ENCODE measurements at regions not wholly inside any gene's neighbourhood (a gene's known extent, or its start where the extent isn't known, plus 50 kb on each side); places are given as distances from the start of the nearest gene placed in this dataset.

DNA sequence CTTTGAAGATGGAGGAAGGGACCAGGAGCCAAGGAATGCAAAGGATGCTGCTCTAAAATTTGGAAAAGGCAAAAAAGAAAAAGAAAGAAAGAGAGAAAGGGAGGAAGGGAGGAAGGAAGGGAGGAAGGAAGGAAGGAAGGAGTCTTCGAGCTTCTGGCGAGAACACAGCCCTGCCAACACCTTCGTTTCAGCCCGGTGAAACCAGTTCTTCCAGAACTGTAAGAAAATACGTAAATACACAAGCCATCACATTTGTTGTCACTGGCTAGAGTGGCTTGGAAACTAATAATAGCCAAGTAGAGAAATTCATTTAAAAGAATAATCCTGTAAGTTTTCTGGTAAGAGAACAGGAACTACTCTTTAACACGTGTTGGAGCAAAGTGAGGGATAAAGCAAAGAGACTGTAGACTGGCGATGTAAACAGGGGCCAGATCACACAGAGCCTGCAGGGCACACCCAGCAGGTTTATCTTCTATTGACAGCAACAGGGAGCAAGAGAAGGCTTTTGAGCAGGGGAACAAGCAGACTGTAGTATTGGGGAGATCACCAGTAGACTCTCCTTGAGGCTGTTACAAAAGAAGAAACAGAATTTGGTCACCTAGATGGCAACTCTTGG is 188.7 kb upstream of the MPHOSPH6 start:
- Histone ChIP-seq H3K27me3 (ENCODE audit: control insufficient read depth, insufficient read depth, low read length) (no peaks in the 10 kb centered on the region), H4K20me1 (ENCODE audit: control insufficient read depth, extremely low read depth, insufficient read depth, low read length) (no peaks in the 10 kb centered on the region), H3K36me3 (ENCODE audit: control insufficient read depth, insufficient read depth, low read length) (no peaks in the 10 kb centered on the region), H3K9ac (ENCODE audit: insufficient read depth, low read length) (no peak overlapping the region), H3K9me3 (ENCODE audit: control insufficient read depth, insufficient read depth, low read depth, low read length) (no peaks in the 10 kb centered on the region), H3K4me2 (ENCODE audit: extremely low read depth, insufficient read depth, low read length) (no peak overlapping the region), H3K27ac (ENCODE audit: insufficient read depth, low read length) (no peak overlapping the region), H2AFZ (ENCODE audit: low read length) (no peak overlapping the region), H3K4me1 (ENCODE audit: control insufficient read depth, extremely low read depth, insufficient read depth, low read length) (no peaks in the 10 kb centered on the region), H3K4me3 (replicated peaks in 1 of 4; ENCODE audit: control extremely low read depth in 1 of 4, insufficient read depth in 1 of 4, low read depth in 3 of 4, low read length in 4 of 4) (no peak overlapping the region), H3K79me2 (ENCODE audit: control insufficient read depth, insufficient read depth, low read length) (no peaks in the 10 kb centered on the region)
- no peak for TF ChIP-seq EZH2 (IDR thresholded peaks at IDR 0.05; ENCODE audit: low read length, missing control alignments)
- TF ChIP-seq, protein P1, sequence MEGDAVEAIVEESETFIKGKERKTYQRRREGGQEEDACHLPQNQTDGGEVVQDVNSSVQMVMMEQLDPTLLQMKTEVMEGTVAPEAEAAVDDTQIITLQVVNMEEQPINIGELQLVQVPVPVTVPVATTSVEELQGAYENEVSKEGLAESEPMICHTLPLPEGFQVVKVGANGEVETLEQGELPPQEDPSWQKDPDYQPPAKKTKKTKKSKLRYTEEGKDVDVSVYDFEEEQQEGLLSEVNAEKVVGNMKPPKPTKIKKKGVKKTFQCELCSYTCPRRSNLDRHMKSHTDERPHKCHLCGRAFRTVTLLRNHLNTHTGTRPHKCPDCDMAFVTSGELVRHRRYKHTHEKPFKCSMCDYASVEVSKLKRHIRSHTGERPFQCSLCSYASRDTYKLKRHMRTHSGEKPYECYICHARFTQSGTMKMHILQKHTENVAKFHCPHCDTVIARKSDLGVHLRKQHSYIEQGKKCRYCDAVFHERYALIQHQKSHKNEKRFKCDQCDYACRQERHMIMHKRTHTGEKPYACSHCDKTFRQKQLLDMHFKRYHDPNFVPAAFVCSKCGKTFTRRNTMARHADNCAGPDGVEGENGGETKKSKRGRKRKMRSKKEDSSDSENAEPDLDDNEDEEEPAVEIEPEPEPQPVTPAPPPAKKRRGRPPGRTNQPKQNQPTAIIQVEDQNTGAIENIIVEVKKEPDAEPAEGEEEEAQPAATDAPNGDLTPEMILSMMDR (conservative IDR thresholded peaks at IDR 0.05 in 1 of 2, IDR thresholded peaks at IDR 0.05 in 1 of 2; ENCODE audit: low read depth in 1 of 2, low read length in 2 of 2) = no peak
- DNase-seq (ENCODE audit: low read depth in 2 of 2) = no peak

DNA sequence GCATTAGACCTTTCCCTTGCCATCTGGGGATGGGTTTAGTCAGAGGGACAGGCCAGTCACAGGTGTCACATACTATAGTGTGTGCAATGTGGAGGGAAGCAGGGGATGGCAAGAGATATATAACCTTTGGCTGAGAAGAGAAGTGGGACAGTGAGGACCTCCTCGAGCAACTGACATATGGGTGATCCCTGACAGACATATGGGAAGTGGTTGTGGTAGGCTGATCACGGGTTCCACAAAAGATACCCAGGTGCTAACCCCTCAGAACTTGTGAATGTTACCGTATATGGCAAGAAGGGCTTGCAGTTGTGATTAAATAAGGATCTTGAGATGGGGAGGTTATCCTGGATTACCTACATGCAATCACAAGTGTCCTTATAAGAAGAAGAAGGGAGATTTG is 188.1 kb upstream of the MPHOSPH6 start:
- TF ChIP-seq, protein P1 (conservative IDR thresholded peaks at IDR 0.05 in 1 of 2, IDR thresholded peaks at IDR 0.05 in 1 of 2; ENCODE audit: low read depth in 1 of 2, low read length in 2 of 2) = no peak
- no peak for TF ChIP-seq EZH2 (IDR thresholded peaks at IDR 0.05; ENCODE audit: low read length, missing control alignments)
- no peaks in the 10 kb centered on the region for H3K4me1 ChIP-seq (ENCODE audit: control insufficient read depth, extremely low read depth, insufficient read depth, low read length)
- no peak overlapping the region for H3K4me3 ChIP-seq (replicated peaks in 1 of 4; ENCODE audit: control extremely low read depth in 1 of 4, insufficient read depth in 1 of 4, low read depth in 3 of 4, low read length in 4 of 4)
- H3K79me2 ChIP-seq (ENCODE audit: control insufficient read depth, insufficient read depth, low read length) = no peaks in the 10 kb centered on the region
- no peak overlapping the region for H3K9ac ChIP-seq (ENCODE audit: insufficient read depth, low read length)
- no peaks in the 10 kb centered on the region for H4K20me1 ChIP-seq (ENCODE audit: control insufficient read depth, extremely low read depth, insufficient read depth, low read length)
- no peak overlapping the region for H2AFZ ChIP-seq (ENCODE audit: low read length)
- no peak for DNase-seq (ENCODE audit: low read depth in 2 of 2)
- no peaks in the 10 kb centered on the region for H3K36me3 ChIP-seq (ENCODE audit: control insufficient read depth, insufficient read depth, low read length)
- H3K27me3 ChIP-seq (ENCODE audit: control insufficient read depth, insufficient read depth, low read length) = no peaks in the 10 kb centered on the region
- no peak overlapping the region for H3K27ac ChIP-seq (ENCODE audit: insufficient read depth, low read length)
- H3K9me3 ChIP-seq (ENCODE audit: control insufficient read depth, insufficient read depth, low read depth, low read length) = no peaks in the 10 kb centered on the region
- H3K4me2 ChIP-seq (ENCODE audit: extremely low read depth, insufficient read depth, low read length) = no peak overlapping the region

DNA sequence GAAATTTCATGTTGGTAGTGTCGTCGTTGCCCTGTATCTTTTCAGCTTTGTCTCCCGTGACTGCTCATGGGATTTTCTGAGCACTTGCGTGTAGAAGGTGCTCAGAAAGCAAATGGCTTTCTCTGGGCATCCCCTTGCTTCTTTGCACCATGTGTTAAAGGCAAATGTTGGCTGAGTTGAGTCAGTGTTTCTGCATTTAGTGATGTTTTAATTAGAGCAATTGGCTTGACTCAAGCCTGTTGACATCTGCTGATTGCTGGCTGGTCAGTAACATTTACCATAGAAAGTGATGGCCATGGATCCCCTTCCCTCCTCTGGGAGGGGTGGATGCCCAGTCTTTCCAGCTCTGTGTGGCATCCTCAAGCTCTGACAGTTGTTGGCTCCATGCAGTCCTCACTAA is 187.2 kb upstream of the MPHOSPH6 start:
- Histone ChIP-seq H3K79me2 (ENCODE audit: control insufficient read depth, insufficient read depth, low read length) (no peaks in the 10 kb centered on the region), H2AFZ (ENCODE audit: low read length) (no peak overlapping the region), H3K36me3 (ENCODE audit: control insufficient read depth, insufficient read depth, low read length) (no peaks in the 10 kb centered on the region), H3K9me3 (ENCODE audit: control insufficient read depth, insufficient read depth, low read depth, low read length) (no peaks in the 10 kb centered on the region), H3K4me1 (ENCODE audit: control insufficient read depth, extremely low read depth, insufficient read depth, low read length) (no peaks in the 10 kb centered on the region), H3K4me2 (ENCODE audit: extremely low read depth, insufficient read depth, low read length) (no peak overlapping the region), H3K27me3 (ENCODE audit: control insufficient read depth, insufficient read depth, low read length) (no peaks in the 10 kb centered on the region), H3K9ac (ENCODE audit: insufficient read depth, low read length) (no peak overlapping the region), H3K4me3 (replicated peaks in 1 of 4; ENCODE audit: control extremely low read depth in 1 of 4, insufficient read depth in 1 of 4, low read depth in 3 of 4, low read length in 4 of 4) (no peak overlapping the region), H3K27ac (ENCODE audit: insufficient read depth, low read length) (no peak overlapping the region), H4K20me1 (ENCODE audit: control insufficient read depth, extremely low read depth, insufficient read depth, low read length) (no peaks in the 10 kb centered on the region)
- TF ChIP-seq EZH2 (IDR thresholded peaks at IDR 0.05; ENCODE audit: low read length, missing control alignments) = no peak
- TF ChIP-seq, protein P1 (conservative IDR thresholded peaks at IDR 0.05 in 1 of 2, IDR thresholded peaks at IDR 0.05 in 1 of 2; ENCODE audit: low read depth in 1 of 2, low read length in 2 of 2) = no peak
- DNase-seq (ENCODE audit: low read depth in 2 of 2) = no peak

Measured in fibroblast of lung (primary cell).